ENCODE measurements at regions not wholly inside any gene's neighbourhood (a gene's known extent, or its start where the extent isn't known, plus 50 kb on each side); places are given as distances from the start of the nearest gene placed in this dataset.
A peak's percentile ranks its signal among the peaks of the same experiment; 100 is the strongest.

DNA sequence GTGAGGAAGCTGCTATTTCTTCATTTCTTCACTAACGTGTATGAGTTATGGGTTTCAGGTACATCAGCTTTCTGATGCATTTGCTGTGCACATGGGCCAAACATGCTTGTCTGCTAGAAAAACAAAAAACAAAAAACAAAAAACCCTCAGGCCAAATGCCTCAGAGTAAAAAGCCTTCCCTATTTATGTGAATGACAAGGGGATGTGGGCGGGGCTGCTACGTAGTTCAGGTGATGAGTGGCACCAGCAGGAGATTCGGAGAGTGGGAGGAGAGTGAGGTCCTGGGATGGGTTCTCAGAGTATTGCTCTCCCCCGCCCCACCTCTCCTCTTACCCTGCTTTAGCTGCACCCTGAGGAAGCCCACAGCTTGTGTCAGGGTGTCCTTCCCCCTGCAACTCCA is 596.8 kb upstream of the JAG1 start:
- Histone ChIP-seq H2AFZ (ENCODE audit: low read depth, low read length) (no peak overlapping the region), H3K9ac (ENCODE audit: low read length) (no peak overlapping the region), H3K9me3 (ENCODE audit: insufficient read depth, low read length) (no peaks in the 10 kb centered on the region), H3K27ac (ENCODE audit: low read length) (no peak overlapping the region), H3K27me3 (ENCODE audit: low read depth, low read length) (peaks cover 2% of the 10 kb centered on the region; the same call in 1 of the 2 replicates), H3K79me2 (ENCODE audit: low read length) (no peaks in the 10 kb centered on the region), H3K4me3 (ENCODE audit: low read length) (no peak overlapping the region), H3K36me3 (replicated peaks; ENCODE audit: low read depth, low read length) (no peaks in the 10 kb centered on the region), H3K4me1 (ENCODE audit: low read length) (peaks cover 10% of the 10 kb centered on the region), H3K4me2 (ENCODE audit: low read length) (no peak overlapping the region), H4K20me1 (ENCODE audit: insufficient read depth, low read length) (no peaks in the 10 kb centered on the region)
- TF ChIP-seq EZH2phosphoT487 (IDR thresholded peaks at IDR 0.05; ENCODE audit: low read depth), result no peak

DNA sequence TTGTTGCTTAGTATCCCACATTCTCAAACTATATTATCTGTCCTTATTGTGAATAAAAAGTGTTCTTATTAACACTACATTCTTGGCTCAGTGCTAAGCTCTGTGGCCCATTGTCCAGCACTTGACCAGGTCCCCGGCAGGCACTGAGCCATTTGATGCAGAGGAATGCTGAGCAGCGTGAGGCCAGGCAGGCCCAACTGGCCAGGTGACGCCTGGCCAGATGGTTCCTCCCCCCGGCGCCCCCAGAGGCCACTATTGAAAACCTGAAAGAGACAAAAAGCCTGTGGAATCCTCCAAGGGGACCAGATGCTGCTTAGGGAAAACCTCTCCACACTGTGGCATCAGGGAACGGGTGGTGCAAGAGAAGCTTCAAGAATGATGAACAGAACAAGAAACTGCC is 597.5 kb upstream of the JAG1 start:
- H4K20me1 ChIP-seq (ENCODE audit: insufficient read depth, low read length), result no peaks in the 10 kb centered on the region
- H3K9ac ChIP-seq (ENCODE audit: low read length), result no peak overlapping the region
- TF ChIP-seq, protein P1, sequence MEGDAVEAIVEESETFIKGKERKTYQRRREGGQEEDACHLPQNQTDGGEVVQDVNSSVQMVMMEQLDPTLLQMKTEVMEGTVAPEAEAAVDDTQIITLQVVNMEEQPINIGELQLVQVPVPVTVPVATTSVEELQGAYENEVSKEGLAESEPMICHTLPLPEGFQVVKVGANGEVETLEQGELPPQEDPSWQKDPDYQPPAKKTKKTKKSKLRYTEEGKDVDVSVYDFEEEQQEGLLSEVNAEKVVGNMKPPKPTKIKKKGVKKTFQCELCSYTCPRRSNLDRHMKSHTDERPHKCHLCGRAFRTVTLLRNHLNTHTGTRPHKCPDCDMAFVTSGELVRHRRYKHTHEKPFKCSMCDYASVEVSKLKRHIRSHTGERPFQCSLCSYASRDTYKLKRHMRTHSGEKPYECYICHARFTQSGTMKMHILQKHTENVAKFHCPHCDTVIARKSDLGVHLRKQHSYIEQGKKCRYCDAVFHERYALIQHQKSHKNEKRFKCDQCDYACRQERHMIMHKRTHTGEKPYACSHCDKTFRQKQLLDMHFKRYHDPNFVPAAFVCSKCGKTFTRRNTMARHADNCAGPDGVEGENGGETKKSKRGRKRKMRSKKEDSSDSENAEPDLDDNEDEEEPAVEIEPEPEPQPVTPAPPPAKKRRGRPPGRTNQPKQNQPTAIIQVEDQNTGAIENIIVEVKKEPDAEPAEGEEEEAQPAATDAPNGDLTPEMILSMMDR (IDR thresholded peaks at IDR 0.05; ENCODE audit: low read depth, low read length), result no peak
- no peak for TF ChIP-seq EZH2phosphoT487 (IDR thresholded peaks at IDR 0.05; ENCODE audit: low read depth)
- no peak overlapping the region for H3K4me2 ChIP-seq (ENCODE audit: low read length)
- no peaks in the 10 kb centered on the region for H3K79me2 ChIP-seq (ENCODE audit: low read length)
- H3K4me1 ChIP-seq (ENCODE audit: low read length), result peaks cover 10% of the 10 kb centered on the region
- no peaks in the 10 kb centered on the region for H3K9me3 ChIP-seq (ENCODE audit: insufficient read depth, low read length)
- H3K27me3 ChIP-seq (ENCODE audit: low read depth, low read length), result no peaks in the 10 kb centered on the region
- H3K36me3 ChIP-seq (replicated peaks; ENCODE audit: low read depth, low read length), result no peaks in the 10 kb centered on the region
- no peak overlapping the region for H3K4me3 ChIP-seq (ENCODE audit: low read length)
- H2AFZ ChIP-seq (ENCODE audit: low read depth, low read length), result no peak overlapping the region
- no peak overlapping the region for H3K27ac ChIP-seq (ENCODE audit: low read length)

DNA sequence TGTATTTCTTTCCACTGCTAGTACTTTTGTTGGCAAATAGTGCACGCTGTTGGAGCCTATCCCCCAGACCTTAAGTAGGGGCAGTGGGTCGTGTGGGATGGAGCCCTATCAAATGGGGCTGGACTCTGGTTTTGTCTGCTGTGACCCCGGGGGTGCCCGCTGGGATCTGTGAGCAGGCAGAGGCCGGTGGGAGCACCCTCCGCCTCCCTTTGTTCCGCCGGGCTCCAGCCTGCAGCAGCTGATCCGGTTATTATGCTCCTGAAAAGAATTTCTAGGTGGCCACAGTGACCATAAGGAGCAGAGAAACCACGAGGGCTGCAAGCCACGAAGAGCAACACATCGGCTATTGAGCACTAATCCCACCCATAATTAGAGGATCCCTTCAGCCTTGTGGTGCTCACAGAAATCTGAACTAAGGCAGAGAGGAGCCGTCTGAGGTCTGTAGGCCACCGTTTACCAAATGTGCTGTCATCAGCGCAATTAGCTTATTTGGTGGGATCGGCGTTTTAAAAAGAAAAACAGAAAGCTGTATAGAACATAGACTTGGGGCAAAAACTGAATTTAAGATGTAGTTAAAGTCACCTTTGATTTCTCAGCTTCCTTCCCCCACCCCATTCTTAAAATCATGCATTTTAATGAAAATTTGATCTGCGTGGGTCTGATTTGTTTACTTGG is 598.3 kb upstream of the JAG1 start:
- Histone ChIP-seq H3K36me3 (replicated peaks; ENCODE audit: low read depth, low read length) (no peaks in the 10 kb centered on the region), H3K4me3 (ENCODE audit: low read length) (no peak overlapping the region), H3K9me3 (ENCODE audit: insufficient read depth, low read length) (no peaks in the 10 kb centered on the region), H3K4me1 (ENCODE audit: low read length) (peaks cover 10% of the 10 kb centered on the region), H3K27me3 (ENCODE audit: low read depth, low read length) (no peaks in the 10 kb centered on the region), H2AFZ (ENCODE audit: low read depth, low read length) (no peak overlapping the region), H4K20me1 (ENCODE audit: insufficient read depth, low read length) (no peaks in the 10 kb centered on the region), H3K27ac (ENCODE audit: low read length) (no peak overlapping the region), H3K9ac (ENCODE audit: low read length) (no peak overlapping the region), H3K4me2 (ENCODE audit: low read length) (no peak overlapping the region), H3K79me2 (ENCODE audit: low read length) (no peaks in the 10 kb centered on the region)
- TF ChIP-seq, protein P1 (IDR thresholded peaks at IDR 0.05; ENCODE audit: low read depth, low read length), result no peak
- no peak for TF ChIP-seq EZH2phosphoT487 (IDR thresholded peaks at IDR 0.05; ENCODE audit: low read depth)

DNA sequence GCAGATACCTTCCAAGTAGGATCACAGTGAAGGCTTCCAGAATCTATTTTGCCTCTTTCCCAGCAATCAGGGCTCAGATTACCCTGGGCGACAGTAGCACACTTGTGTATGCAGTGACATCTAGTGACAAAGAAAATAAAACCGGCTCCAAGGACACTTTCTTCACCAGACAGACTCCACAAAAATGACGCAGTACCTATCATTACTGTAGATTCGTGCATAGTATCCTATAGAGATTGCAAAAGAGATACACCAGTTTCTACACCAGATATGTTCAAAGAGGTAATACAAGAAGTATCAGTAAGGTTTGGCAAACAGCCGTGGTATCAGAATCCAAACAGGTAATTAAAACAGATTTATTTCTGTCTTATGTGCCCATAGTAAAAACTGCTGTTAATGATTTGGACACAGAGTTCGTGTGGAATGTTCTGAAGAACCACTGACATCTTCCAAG is 600.4 kb upstream of the JAG1 start:
- Histone ChIP-seq H3K9me3 (ENCODE audit: insufficient read depth, low read length) (no peaks in the 10 kb centered on the region), H2AFZ (ENCODE audit: low read depth, low read length) (no peak overlapping the region), H3K9ac (ENCODE audit: low read length) (no peak overlapping the region), H3K4me2 (ENCODE audit: low read length) (peak overlapping the region; percentile 32), H3K27ac (ENCODE audit: low read length) (no peak overlapping the region), H3K36me3 (replicated peaks; ENCODE audit: low read depth, low read length) (no peaks in the 10 kb centered on the region), H3K4me3 (ENCODE audit: low read length) (no peak overlapping the region), H4K20me1 (ENCODE audit: insufficient read depth, low read length) (no peaks in the 10 kb centered on the region), H3K79me2 (ENCODE audit: low read length) (no peaks in the 10 kb centered on the region), H3K4me1 (ENCODE audit: low read length) (peaks cover 10% of the 10 kb centered on the region), H3K27me3 (ENCODE audit: low read depth, low read length) (peaks cover 4% of the 10 kb centered on the region; the same call in 1 of the 2 replicates)
- TF ChIP-seq EZH2phosphoT487 (IDR thresholded peaks at IDR 0.05; ENCODE audit: low read depth), result no peak
- TF ChIP-seq, protein P1 (IDR thresholded peaks at IDR 0.05; ENCODE audit: low read depth, low read length), result peak; percentile 88

Measured in OCI-LY3 (cell line).